ENCODE measurements at regions not wholly inside any gene's neighbourhood (a gene's known extent, or its start where the extent isn't known, plus 50 kb on each side); places are given as distances from the start of the nearest gene placed in this dataset.

- Histone ChIP-seq H3K9me3 (no peaks in the 10 kb centered on the region), H3K4me3 (no peak overlapping the region), H3K36me3 (ENCODE audit: low read depth, missing control alignments) (no peaks in the 10 kb centered on the region), H3K4me1 (no peaks in the 10 kb centered on the region), H3K27me3 (no peaks in the 10 kb centered on the region), H3K27ac (no peak overlapping the region)
- TF ChIP-seq CTCF (IDR thresholded peaks at IDR 0.05) (no peak), POLR2A (IDR thresholded peaks at IDR 0.05) (no peak)
- DNase-seq = no peak
- 42 to 53% methylated on average over 20 to 23 of the region's 23 CpGs for WGBS, 2 donors
- intact Hi-C loops (cut with DNase I; ENCODE audit: low total_unique reads) = no loop called here
Observed at GRCh38 chr17:34154961-34155730, 99.9 kb upstream of the CCL2 start.

GRCh38 chr17:34155947-34156346, 99.1 kb upstream of the CCL2 start:
- Histone ChIP-seq H3K27ac (no peak overlapping the region), H3K27me3 (no peaks in the 10 kb centered on the region)
- TF ChIP-seq POLR2A (IDR thresholded peaks at IDR 0.05) (no peak), CTCF (IDR thresholded peaks at IDR 0.05) (no peak)

GRCh38 chr17:34156401-34156740, 98.7 kb upstream of the CCL2 start:
- TF ChIP-seq POLR2A (IDR thresholded peaks at IDR 0.05) (no peak), CTCF (IDR thresholded peaks at IDR 0.05) (no peak)
- DNase-seq = no peak
- no peak overlapping the region for H3K27ac ChIP-seq
- intact Hi-C loops (cut with DNase I; ENCODE audit: low total_unique reads) = no loop called here
- H3K4me3 ChIP-seq = peak overlapping the region in 1 of 2 donors; percentile 21
- H3K9me3 ChIP-seq = no peaks in the 10 kb centered on the region
- H3K36me3 ChIP-seq (ENCODE audit: low read depth, missing control alignments) = no peaks in the 10 kb centered on the region
- no peaks in the 10 kb centered on the region for H3K4me1 ChIP-seq
- WGBS, 2 donors = 27 to 31% methylated on average over 11 to 16 of the region's 16 CpGs
- H3K27me3 ChIP-seq = no peaks in the 10 kb centered on the region

More at GRCh38 chr17:34155947-34156346, 99.1 kb upstream of the CCL2 start:
- Histone ChIP-seq H3K9me3 (no peaks in the 10 kb centered on the region), H3K4me3 (no peak overlapping the region), H3K4me1 (no peaks in the 10 kb centered on the region), H3K36me3 (ENCODE audit: low read depth, missing control alignments) (no peaks in the 10 kb centered on the region)
- intact Hi-C loops (cut with DNase I; ENCODE audit: low total_unique reads) = no loop called here
- 86% methylated on average over 7 of the region's 7 CpGs; no CpG with 5 or more reads in 1 of the 2 donors for WGBS, 2 donors
- no peak for DNase-seq

GRCh38 chr17:34156741-34157589, 98.1 kb upstream of the CCL2 start:
- no peak overlapping the region for H3K27ac ChIP-seq
- H3K4me1 ChIP-seq = no peaks in the 10 kb centered on the region
- H3K4me3 ChIP-seq = peak overlapping the region in 1 of 2 donors; percentile 21
- H3K9me3 ChIP-seq = no peaks in the 10 kb centered on the region
- 0 to 2% methylated on average over 18 to 42 of the region's 42 CpGs for WGBS, 2 donors
- DNase-seq = peak; percentile 21
- no peak for TF ChIP-seq POLR2A (IDR thresholded peaks at IDR 0.05)
- no peak for TF ChIP-seq CTCF (IDR thresholded peaks at IDR 0.05)
- intact Hi-C loops (cut with DNase I; ENCODE audit: low total_unique reads) = no loop called here
- H3K36me3 ChIP-seq (ENCODE audit: low read depth, missing control alignments) = no peaks in the 10 kb centered on the region
- no peaks in the 10 kb centered on the region for H3K27me3 ChIP-seq

Measured in testis (tissue), 2 donors.